Choroid plexus epithelial cell (primary cell): ENCODE measurements at regions not wholly inside any gene's neighbourhood (a gene's known extent, or its start where the extent isn't known, plus 50 kb on each side); places are given as distances from the start of the nearest gene placed in this dataset.

Experiments used
- DNase-seq: peaks from one replicate; pipeline ENCODE4 v3.0.0-alpha.2; 2010; ENCODE audit warnings: low read depth
- H3K4me3 ChIP-seq: 2 replicates; pipeline ENCODE4 v1.5.1; 2011; ENCODE audit warnings: low read depth, mild to moderate bottlenecking, control low read depth, low read length, moderate library complexity
- TF ChIP-seq, protein P1 (sequence below): conservative IDR thresholded peaks from 2 replicates; pipeline ENCODE4 v1.5.1; 2011; ENCODE audit warnings: low read depth, mild to moderate bottlenecking, control low read depth, inconsistent platforms, low read length, moderate library complexity

DNA sequence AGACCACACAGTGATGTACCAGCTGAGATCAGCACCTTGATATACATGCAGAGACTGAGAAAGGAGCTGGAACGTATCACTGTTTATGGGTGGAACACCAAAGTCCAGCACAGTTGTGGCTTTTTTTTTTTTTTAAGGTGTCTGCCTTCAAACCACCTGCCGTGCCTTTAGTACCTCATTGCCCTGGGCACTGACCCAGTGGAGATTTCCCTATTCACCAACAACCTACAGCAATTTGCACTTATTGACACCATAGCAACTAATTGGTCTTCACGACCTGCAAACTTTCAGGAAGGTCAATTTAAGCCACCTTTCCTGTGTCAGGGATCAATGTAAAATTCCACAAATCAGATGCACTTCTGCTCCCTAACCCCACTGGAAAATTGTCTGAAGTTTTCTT is 181.6 kb upstream of the ADGRL2 start:
- DNase-seq: no peak
- TF ChIP-seq, protein P1, sequence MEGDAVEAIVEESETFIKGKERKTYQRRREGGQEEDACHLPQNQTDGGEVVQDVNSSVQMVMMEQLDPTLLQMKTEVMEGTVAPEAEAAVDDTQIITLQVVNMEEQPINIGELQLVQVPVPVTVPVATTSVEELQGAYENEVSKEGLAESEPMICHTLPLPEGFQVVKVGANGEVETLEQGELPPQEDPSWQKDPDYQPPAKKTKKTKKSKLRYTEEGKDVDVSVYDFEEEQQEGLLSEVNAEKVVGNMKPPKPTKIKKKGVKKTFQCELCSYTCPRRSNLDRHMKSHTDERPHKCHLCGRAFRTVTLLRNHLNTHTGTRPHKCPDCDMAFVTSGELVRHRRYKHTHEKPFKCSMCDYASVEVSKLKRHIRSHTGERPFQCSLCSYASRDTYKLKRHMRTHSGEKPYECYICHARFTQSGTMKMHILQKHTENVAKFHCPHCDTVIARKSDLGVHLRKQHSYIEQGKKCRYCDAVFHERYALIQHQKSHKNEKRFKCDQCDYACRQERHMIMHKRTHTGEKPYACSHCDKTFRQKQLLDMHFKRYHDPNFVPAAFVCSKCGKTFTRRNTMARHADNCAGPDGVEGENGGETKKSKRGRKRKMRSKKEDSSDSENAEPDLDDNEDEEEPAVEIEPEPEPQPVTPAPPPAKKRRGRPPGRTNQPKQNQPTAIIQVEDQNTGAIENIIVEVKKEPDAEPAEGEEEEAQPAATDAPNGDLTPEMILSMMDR: no peak
- no peak overlapping the region for H3K4me3 ChIP-seq

DNA sequence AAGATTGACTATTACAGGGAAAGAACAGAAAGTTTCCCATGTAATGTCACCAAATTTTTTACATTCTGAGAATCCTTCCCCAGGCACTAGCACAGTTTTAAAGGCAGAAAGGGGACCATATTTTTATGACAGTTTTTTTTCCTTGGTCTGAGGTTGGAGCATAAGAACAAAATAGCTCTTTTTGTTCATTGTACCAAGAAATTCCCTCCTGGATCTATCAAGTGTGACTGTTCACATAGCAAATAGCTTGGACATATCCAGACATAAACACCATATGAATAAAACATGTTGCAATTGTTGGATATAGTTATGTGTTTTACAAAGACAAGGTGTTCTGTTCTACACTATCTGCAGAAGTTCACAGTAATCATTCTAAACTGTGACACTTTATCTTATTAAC is 182.4 kb upstream of the ADGRL2 start:
- TF ChIP-seq, protein P1: no peak
- no peak for DNase-seq
- no peak overlapping the region for H3K4me3 ChIP-seq

DNA sequence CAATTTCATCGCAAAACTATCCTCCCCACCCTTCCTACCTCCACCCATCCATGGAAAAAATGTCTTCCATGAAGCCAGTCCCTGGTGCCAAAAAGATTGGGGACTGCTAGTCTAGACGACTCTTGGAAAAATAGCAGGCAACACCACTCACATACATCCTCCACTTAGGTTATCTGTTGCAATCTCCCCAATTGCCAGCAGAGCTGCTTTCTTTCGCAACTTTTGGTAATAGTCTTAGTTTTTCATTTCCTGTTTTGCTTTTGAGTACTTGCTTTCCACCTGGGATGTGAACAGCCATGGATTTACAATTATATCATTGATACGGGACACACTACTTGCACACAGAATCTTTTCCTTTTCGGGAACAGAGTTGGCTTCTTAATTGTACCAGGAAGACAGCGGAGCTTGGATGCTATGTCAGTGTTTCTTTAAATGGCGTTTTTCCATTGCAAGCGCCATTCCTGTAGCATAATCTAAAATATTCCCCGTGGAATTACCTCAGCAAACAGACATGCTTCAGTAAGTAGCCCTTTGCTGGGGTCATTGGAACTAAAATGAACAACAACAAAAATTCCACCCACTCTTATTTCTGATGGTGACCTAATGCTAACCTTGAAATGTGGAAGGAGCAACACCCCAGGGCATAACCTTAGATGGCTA is 183.3 kb upstream of the ADGRL2 start:
- H3K4me3 ChIP-seq: no peak overlapping the region
- peak; percentile 56 for DNase-seq
- TF ChIP-seq, protein P1: peak; percentile 33

DNA sequence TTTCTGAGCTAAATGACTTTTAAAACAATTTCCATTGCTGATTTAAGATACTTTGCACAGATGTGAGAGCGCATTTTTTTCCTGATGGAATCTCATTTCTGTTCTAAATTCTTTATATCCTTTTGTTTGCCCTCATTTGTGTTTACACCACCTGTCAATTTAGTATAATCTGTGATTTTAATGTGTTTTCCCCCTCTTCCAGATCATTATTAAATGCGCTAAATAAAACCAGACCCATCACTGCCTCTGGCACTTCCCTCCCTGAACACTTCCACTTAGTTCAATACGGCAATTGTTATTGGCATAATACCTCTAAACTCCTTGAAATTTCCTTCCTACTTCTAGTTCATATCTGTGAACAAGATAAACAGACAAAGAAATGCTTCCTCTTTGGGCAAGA is 186.9 kb upstream of the ADGRL2 start:
- TF ChIP-seq, protein P1: no peak
- H3K4me3 ChIP-seq: no peak overlapping the region
- no peak for DNase-seq

DNA sequence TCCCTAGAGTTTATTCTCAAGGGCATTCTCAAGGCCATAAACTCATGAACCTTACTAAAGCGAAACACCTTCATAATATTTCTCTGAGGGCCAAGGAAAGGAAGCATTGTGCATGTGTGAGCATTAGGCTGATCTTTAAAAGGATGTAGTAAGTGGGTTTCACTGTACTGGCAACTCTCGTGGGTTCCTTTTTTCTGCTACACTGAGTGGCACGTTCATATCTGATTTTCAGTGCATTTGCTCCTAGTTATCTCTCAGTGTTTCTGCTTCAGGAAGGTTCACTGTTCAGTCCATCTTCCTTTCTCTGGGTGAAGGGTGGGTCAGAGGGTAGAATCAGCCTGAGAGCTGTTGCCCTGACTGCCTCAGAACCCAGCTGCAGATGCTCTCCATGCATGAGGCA is 192.8 kb upstream of the ADGRL2 start:
- TF ChIP-seq, protein P1: no peak
- no peak for DNase-seq
- no peak overlapping the region for H3K4me3 ChIP-seq

DNA sequence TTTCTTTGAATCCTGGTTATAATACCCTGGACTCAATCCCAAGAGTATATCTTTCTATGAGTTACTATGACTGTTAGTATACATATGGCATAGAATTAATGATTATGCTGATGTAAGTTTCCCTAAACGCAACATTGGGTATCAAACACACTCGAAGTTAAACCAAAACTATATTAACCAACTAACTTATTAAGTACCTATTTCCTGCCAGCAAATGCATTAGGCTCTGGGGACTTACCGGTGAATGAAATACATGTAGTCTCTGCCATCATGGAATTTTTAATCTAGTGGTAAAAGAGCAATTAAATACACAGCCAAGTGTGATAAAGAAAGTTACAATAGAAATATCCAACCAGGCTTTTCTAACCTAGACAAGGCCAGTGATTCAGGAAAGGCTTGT is 193.6 kb upstream of the ADGRL2 start:
- no peak for DNase-seq
- H3K4me3 ChIP-seq: no peak overlapping the region
- TF ChIP-seq, protein P1: no peak

DNA sequence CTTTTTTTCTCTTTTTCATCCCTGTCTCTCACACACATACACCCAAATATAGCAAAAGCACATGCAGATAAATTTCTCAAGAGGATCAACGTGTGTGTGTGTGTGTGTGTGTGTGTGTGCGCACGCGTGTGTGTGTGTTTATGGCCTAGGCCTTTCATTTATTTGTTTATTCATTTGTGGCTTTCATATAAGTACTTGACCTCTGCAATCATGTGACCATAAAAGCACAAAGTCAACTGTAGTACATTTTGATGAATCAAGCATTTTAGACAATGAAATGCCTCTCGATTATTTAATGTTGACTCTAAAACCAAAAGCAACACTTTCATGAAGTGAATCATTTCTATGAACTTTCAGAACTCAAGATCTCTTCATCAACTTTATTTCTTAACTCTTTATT is 194.1 kb upstream of the ADGRL2 start:
- no peak overlapping the region for H3K4me3 ChIP-seq
- DNase-seq: no peak
- TF ChIP-seq, protein P1: no peak
